ENCODE measurements at regions not wholly inside any gene's neighbourhood (a gene's known extent, or its start where the extent isn't known, plus 50 kb on each side); places are given as distances from the start of the nearest gene placed in this dataset.

DNA sequence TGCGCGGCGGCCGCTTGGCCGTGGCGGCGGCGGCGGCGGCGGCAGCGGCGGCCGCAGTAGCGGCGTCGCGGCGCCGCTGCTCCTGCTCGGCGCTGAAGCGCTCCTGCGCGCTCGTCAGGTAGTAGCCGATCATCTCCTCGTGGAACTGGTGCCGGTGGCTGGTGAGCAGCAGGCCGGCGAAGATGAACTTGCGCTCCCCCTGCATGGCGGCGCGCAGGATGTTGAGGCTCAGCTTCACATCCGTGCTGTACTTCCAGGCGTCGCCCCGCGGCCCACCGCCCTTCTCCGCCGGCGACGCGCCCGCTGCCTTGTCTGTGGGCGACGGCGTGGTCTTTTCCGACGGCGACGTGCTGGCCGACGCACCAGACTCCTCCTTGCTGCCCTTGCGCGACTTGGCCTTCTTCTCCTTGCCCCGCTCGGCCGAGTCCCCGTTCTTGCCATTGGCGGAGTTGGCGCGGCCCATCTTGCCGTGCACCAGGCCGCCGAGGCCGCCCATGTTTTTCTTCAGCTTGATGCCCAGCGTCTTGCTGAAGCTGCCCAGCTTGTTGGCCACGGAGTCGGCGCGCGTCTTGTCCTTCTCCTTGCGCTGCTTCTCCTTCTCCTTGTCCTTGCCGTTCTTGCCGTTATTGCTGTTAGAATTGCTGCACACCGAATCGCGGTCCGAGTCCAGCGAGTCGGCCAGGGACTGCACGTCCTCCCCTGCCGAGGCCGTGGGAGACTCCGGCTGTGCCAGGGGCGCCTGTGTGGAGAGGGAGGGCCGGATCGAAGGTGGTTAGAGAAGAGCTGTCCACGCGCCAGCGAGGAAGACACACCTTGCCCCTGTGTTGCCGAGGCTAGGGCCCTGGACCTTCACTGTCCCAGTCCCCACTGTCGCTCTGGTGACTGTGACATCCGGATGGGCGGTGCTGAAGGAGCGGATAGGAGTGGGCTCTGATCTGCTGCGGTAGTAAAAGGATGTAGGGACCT is 157.6 kb downstream of the KLF13 start:
- TF ChIP-seq, protein P1, sequence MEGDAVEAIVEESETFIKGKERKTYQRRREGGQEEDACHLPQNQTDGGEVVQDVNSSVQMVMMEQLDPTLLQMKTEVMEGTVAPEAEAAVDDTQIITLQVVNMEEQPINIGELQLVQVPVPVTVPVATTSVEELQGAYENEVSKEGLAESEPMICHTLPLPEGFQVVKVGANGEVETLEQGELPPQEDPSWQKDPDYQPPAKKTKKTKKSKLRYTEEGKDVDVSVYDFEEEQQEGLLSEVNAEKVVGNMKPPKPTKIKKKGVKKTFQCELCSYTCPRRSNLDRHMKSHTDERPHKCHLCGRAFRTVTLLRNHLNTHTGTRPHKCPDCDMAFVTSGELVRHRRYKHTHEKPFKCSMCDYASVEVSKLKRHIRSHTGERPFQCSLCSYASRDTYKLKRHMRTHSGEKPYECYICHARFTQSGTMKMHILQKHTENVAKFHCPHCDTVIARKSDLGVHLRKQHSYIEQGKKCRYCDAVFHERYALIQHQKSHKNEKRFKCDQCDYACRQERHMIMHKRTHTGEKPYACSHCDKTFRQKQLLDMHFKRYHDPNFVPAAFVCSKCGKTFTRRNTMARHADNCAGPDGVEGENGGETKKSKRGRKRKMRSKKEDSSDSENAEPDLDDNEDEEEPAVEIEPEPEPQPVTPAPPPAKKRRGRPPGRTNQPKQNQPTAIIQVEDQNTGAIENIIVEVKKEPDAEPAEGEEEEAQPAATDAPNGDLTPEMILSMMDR (IDR thresholded peaks at IDR 0.05): no peak
- TF ChIP-seq POLR2A (IDR thresholded peaks at IDR 0.05) (no peak), POLR2AphosphoS5 (IDR thresholded peaks at IDR 0.05) (no peak)

All from prostate gland (tissue), 2 donors.